ENCODE measurements at regions not wholly inside any gene's neighbourhood (a gene's known extent, or its start where the extent isn't known, plus 50 kb on each side); places are given as distances from the start of the nearest gene placed in this dataset.

- TF ChIP-seq CTCF (conservative IDR thresholded peaks at IDR 0.05) (no peak), EZH2 (IDR thresholded peaks at IDR 0.05; ENCODE audit: low read depth) (no peak)
These were observed 79.7 kb downstream of the ADRA2C start for GRCh38 chr4:3845744-3846429.

Measured in PC-9 (cell line).